Ishikawa (cell line): ENCODE measurements at regions not wholly inside any gene's neighbourhood (a gene's known extent, or its start where the extent isn't known, plus 50 kb on each side); places are given as distances from the start of the nearest gene placed in this dataset.

ENCODE experiments used
- TAF1 ChIP-seq: IDR thresholded peaks from 2 replicates; pipeline ENCODE4 v1.6.1; 2012; ENCODE audit warnings: low read depth, mild to moderate bottlenecking
- TCF12 ChIP-seq: IDR thresholded peaks from 2 replicates; pipeline ENCODE4 v1.6.1; 2012; ENCODE audit warnings: low read depth

DNA sequence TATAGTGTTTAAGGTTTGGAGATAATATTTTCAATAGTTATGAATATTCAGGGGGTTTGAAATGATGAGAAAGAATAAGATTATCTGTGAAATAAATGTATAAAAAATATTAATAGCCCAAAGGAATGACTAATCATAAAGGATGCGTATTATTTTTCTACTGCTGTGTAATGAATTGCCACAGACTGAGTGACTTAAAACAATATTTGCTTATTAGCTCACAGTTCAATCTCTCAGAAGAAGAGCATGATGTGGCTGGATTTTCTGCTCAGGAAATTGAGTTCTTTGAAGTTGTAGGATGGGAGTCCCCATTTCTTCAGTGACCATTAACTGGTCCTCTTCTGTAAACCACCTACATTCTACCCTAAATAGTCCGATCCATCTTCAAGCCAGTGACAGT, 1680.8 kb upstream of the AGA start:
- TF ChIP-seq TAF1 = no peak
- TF ChIP-seq TCF12 = no peak
